GM21723 (cell line): ENCODE measurements at regions not wholly inside any gene's neighbourhood (a gene's known extent, or its start where the extent isn't known, plus 50 kb on each side); places are given as distances from the start of the nearest gene placed in this dataset.

Source experiments
- ATAC-seq: cut with Tn5 transposase; IDR thresholded peaks from one replicate; pipeline ENCODE4 v1.9.1; 2021; ENCODE audit warnings: mild to moderate bottlenecking, moderate library complexity; ENCODE audit not compliant: unreplicated experiment

- ATAC-seq: peak; percentile 85
Observed at GRCh38 chr5:74576941-74577456, 63.5 kb downstream of the ENC1 start.

GRCh38 chr5:74575741-74576538, 64.6 kb downstream of the ENC1 start:
- no peak for ATAC-seq

GRCh38 chr5:74570250-74570649, 70.3 kb downstream of the ENC1 start:
- no peak for ATAC-seq

- no peak for ATAC-seq
Observed at GRCh38 chr5:74567411-74567995, 73.0 kb downstream of the ENC1 start.

GRCh38 chr5:74562122-74562521, 78.4 kb downstream of the ENC1 start:
- ATAC-seq: no peak

GRCh38 chr5:74560245-74560644, 80.3 kb downstream of the ENC1 start:
- ATAC-seq: no peak

GRCh38 chr5:74556631-74557595, 83.6 kb downstream of the ENC1 start:
- ATAC-seq: no peak

- no peak for ATAC-seq
Observed at GRCh38 chr5:74556006-74556405, 84.5 kb downstream of the ENC1 start.

- no peak for ATAC-seq
Observed at GRCh38 chr5:74552101-74552500, 88.4 kb downstream of the ENC1 start.

- ATAC-seq: no peak
Observed at GRCh38 chr5:74550927-74551326, 89.6 kb downstream of the ENC1 start.

GRCh38 chr5:74549384-74549783, 91.1 kb downstream of the ENC1 start:
- no peak for ATAC-seq

GRCh38 chr5:74546796-74547195, 93.7 kb downstream of the ENC1 start:
- no peak for ATAC-seq

GRCh38 chr5:74544811-74545210, 95.7 kb downstream of the ENC1 start:
- ATAC-seq: no peak

GRCh38 chr5:74543162-74543995, 97.1 kb downstream of the ENC1 start:
- no peak for ATAC-seq

GRCh38 chr5:74542482-74542881, 98.0 kb downstream of the ENC1 start:
- no peak for ATAC-seq

- ATAC-seq: no peak
Observed at GRCh38 chr5:74541381-74541781, 99.1 kb downstream of the ENC1 start.

GRCh38 chr5:74540622-74541021, 99.9 kb downstream of the ENC1 start:
- no peak for ATAC-seq

GRCh38 chr5:74539986-74540385, 100.5 kb downstream of the ENC1 start:
- no peak for ATAC-seq

- ATAC-seq: no peak
Observed at GRCh38 chr5:74538206-74538661, 102.3 kb downstream of the ENC1 start.

- no peak for ATAC-seq
Observed at GRCh38 chr5:74536658-74537057, 103.9 kb downstream of the ENC1 start.
